Omental fat pad (tissue), 3 donors: ENCODE measurements at regions not wholly inside any gene's neighbourhood (a gene's known extent, or its start where the extent isn't known, plus 50 kb on each side); places are given as distances from the start of the nearest gene placed in this dataset.
"Not testable (repeated sequence)": the region's sequence is repeated elsewhere in the genome, so short reads cannot be mapped to it uniquely, and the experiment has no call there.

Experiments used
- ATAC-seq: fragments of 150-250 bp; one replicate; pipeline ENCODE4 v1.9.1; 2016; ENCODE audit warnings: mild to moderate bottlenecking, moderate library complexity; ENCODE audit not compliant: low FRiP score
- DNase-seq: peaks from one replicate; pipeline ENCODE4 v3.0.0-alpha.2; 2019; ENCODE audit warnings: low spot score
- TF ChIP-seq, protein P1 (sequence below), 3 donors: fragments of 450-650 bp; IDR thresholded peaks; one replicate each; pipeline ENCODE4 v1.5.1; 2016 to 2017; ENCODE audit warnings: antibody characterized with exemption in 3 of 3, mild to moderate bottlenecking in 3 of 3, moderate library complexity in 2 of 3

DNA sequence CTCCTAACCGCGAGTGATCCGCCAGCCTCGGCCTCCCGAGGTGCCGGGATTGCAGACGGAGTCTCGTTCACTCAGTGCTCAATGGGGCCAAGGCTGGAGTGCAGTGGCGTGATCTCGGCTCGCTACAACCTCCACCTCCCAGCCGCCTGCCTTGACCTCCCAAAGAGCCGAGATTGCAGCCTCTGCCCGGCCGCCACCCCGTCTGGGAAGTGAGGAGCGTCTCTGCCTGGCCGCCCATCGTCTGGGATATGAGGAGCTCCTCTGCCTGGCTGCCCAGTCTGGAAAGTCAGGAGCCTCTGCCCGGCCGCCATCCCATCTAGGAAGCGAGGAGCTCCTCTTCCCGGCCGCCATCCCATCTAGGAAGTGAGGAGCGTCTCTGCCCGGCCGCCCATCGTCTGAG lies 58.8 kb upstream of the ANKRD30BL start:
- DNase-seq, ATAC-seq: not testable (repeated sequence)

DNA sequence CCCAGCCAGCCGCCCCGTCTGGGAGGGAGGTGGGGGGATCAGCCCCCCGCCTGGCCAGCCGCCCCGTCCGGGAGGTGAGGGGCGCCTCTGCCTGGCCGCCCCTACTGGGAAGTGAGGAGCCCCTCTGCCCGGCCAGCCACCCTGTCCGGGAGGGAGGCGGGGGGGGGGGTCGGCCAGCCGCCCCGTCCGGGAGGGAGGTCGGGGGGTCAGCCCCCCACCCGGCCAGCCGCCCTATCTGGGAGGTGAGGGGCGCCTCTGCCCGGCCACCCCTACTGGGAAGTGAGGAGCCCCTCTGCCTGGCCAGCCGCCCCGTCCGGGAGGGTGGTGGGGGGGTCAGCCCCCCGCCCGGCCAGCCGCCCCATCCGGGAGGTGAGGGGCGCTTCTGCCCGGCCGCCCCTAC lies 60.1 kb upstream of the ANKRD30BL start:
- not testable (repeated sequence) for DNase-seq, ATAC-seq

DNA sequence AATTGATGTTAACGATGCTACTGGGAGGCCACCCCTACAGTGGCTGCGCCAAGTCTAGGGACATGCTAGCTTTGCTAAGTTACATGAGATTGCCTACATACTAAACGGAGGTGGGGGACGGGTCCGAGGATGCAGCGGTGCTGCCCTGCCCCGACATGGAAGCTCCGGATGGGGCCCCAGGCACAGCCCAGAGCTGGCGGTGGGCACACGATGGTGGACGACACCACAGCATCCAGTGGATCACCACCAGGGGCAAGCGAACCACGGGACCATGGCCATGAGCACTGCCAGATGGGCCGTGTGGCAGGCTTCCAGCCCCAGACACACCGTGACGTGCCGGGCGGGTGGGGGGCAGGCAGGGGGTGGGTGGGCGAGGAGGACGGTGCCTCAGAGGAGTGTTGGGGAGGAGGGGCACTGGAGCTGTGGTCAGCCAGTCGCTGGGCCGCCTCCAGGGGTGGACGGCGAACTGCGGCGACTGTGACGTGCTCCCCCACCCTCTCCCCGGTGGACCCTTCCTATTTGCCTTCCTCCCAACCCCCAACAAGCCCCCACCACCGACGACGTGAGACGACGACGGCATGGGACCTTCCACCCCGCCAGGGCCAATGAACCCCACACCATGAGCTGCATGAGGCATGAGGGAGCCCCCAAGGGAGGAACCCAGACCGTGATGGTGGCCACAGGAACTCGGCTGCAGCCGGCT lies 90.6 kb upstream of the ANKRD30BL start:
- TF ChIP-seq, protein P1, sequence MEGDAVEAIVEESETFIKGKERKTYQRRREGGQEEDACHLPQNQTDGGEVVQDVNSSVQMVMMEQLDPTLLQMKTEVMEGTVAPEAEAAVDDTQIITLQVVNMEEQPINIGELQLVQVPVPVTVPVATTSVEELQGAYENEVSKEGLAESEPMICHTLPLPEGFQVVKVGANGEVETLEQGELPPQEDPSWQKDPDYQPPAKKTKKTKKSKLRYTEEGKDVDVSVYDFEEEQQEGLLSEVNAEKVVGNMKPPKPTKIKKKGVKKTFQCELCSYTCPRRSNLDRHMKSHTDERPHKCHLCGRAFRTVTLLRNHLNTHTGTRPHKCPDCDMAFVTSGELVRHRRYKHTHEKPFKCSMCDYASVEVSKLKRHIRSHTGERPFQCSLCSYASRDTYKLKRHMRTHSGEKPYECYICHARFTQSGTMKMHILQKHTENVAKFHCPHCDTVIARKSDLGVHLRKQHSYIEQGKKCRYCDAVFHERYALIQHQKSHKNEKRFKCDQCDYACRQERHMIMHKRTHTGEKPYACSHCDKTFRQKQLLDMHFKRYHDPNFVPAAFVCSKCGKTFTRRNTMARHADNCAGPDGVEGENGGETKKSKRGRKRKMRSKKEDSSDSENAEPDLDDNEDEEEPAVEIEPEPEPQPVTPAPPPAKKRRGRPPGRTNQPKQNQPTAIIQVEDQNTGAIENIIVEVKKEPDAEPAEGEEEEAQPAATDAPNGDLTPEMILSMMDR (IDR thresholded peaks at IDR 0.05), result no peak
- no peak for DNase-seq

DNA sequence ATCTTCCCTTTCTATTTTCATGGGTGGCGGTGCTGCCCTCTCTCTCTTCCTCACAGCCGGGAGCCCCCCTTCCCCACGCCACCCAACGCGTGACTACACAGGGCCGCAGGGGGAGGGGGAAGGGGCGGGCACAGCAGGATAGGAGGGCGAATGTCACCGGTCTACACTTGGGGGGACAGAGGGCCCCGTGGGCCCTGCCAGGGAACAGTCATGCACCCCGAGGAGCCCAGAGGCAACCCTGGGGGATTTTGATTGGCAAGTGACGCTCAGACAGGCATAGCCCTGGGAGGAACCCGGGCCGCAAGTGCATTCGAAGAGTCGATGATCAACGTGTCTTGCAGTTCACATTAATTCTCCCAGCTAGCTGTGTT lies 91.1 kb upstream of the ANKRD30BL start:
- ATAC-seq, result no peak
- TF ChIP-seq, protein P1 (IDR thresholded peaks at IDR 0.05), result no peak
- no peak for DNase-seq

More for the DNA sequence above, 90.6 kb upstream of the ANKRD30BL start:
- no peak for ATAC-seq

DNA sequence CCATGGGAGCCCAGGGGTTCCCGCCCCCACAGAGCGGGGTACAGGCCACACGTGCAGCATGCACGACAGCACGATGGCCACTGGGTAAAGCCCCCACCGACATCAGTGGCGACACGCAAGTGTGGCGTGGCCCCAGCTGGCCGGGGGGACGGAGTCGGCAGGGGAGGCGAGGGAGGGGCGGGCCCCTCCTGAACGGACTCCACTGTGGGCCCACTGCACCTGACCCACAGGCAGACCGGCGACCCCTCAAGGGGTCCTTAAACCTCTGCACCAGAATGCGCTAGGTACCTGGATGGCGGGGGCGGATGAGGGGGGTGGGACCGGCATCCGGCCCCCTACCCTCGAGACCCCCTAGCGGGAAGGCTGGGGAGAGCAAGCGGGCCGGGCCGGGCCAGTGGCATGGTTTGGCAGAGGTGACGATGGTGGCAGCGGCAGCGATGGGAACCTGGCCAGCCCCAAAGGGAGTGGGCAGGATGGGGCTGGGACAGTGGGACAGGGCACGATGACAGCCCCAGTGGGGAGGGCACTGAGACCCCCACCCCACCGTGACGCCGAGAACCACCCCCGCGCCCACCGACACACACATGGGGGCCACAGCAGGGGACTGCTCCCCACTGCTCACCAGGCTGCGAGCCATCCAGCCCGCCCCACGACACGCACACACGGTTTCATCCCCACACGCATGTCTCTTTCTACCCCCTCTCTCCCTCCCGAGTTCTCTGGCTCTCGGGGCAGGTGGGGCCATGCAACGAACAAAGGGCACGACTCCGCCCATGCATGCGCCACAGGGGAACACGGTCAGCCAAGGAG lies 91.9 kb upstream of the ANKRD30BL start:
- ATAC-seq (no peak), DNase-seq (no peak)
- TF ChIP-seq, protein P1 (IDR thresholded peaks at IDR 0.05), result no peak

DNA sequence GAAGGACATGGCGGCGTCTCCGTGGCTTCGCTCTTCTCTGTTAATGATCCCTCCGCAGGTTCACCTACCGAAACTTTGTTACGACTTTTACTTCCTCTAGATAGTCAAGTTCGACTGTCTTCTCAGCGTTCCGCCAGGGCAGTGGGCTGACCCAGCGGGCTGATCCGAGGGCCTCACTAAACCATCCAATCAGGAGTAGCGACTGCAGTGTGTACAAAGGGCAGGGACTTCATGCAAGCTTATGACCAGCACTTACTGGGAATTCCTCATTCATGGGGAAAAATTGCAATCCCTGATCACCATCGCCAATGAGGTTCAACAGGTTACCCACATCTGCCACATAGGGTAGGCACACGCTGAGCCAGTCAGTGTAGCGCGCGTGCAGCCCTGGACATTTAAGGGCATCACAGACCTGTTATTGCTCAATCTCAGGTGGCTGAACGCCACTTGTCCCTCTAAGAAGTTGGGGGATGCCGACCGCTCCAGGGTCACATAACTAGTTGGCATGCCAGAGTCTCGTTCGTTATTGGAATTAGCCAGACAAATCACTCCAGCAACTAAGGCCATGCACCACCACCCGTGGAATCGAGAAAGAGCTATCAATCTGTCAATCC lies 92.7 kb upstream of the ANKRD30BL start:
- not testable (repeated sequence) for DNase-seq, ATAC-seq

DNA sequence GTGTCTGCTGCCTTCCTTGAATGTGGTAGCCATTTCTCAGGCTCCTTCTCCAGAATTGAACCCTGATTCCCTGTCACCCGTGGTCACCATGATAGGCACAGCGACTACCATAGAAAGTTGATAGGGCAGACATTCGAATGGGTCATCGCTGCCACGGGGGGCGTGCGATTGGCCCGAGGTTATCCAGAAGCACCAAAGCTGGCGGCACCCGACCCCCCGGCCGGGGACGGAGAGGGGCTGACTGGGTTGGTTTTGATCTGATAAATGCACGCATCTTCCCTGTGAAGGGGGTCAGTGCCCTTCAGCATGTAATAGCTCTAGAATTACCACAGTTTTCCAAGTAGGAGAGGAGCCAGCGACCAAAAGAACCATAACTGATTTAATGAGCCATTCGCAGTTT lies 94.0 kb upstream of the ANKRD30BL start:
- DNase-seq (no peak), ATAC-seq (no peak)
- TF ChIP-seq, protein P1 (IDR thresholded peaks at IDR 0.05), result no peak

DNA sequence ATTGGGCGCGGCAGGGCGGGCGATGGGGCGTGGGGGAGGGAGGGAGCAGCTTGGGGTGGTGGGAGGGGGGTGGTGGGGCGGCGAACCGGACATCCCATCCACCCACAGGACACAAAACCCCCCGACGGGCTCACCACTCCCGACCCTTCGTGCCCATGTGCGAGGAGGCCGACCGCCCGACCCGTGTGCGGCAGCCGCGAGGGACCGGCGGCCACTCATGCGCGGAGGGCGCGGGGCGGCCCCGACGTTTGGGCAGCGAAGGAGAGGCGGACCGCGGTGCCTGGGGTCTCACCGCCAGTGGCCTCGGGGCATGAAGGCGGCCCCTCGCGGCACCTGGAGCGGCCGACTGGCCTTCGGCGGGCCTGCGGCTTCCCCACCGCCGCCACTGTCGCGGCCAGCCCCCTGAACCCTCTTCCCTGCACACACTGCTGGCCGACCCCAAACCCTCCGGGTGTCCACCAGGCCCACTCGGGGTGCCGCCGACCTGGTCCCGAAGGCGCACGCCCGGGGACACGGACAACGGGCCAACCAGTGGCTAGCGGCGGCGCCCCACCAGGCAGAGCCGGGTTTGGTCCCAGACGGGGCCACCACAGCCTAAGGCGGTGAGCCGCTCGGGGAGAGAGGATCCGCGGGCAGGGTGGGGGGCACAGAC lies 94.6 kb upstream of the ANKRD30BL start:
- no peak for ATAC-seq
- DNase-seq, result no peak
- TF ChIP-seq, protein P1 (IDR thresholded peaks at IDR 0.05), result no peak

DNA sequence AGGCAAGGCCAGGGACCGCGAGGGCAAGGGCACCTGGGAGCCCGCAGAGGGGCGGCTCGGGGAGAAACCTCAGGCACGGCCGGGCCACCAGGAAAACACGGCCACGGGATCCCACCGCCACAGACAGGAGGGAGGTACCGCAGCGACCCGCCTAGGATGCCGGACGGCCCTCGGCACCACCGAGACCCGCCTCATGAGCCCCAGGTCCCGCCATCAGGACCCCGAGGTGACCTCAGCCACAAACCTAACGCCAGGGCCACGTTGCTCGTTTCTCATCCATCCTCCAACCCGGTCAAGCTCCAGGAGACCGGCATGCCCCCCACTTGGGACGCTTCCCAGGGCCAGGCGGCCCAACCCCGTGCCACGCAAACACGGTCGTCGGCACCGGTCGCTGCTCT lies 95.2 kb upstream of the ANKRD30BL start:
- not testable (repeated sequence) for ATAC-seq, DNase-seq

DNA sequence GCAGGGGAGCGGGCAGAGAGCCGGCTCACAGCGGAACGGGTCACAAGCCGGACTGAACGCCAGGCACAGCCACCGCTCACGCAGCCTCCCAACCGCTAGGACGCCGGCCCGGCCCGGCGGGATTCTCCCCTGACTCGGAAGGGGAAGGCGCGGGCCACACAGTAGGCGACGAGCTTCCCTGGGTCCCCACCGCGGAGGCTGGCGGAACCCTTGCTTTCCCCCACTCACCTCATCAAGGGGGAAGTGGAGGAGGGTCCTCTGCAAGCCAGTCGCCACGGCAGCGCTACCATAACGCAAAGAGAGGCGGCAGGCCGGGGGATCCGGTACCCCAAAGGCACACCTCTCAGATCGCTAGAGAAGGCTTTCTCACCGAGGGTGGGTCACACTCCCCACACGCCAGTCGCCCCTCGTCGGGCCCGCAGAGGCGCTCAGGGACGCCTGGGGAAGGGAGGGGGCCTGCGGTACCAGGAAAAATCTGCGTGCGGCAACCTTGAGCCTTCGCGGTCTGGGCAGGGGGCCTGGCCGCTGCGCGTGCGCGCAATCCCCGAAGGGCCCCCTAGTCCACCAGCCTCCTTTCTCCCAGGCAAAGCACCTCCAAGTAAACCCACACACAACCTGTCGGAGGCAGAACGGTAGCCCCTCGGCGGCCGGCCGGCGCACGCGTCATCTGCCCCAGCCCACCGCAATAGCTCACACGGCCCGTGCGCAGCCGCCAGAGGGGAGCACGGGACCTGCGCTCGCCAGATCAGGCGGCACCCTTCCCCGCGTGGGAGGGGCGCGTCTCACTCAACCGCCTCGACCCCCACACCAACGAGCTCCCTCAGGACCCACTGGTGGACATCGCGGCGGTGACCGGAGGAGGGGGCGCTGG lies 95.8 kb upstream of the ANKRD30BL start:
- DNase-seq, ATAC-seq: not testable (repeated sequence)

DNA sequence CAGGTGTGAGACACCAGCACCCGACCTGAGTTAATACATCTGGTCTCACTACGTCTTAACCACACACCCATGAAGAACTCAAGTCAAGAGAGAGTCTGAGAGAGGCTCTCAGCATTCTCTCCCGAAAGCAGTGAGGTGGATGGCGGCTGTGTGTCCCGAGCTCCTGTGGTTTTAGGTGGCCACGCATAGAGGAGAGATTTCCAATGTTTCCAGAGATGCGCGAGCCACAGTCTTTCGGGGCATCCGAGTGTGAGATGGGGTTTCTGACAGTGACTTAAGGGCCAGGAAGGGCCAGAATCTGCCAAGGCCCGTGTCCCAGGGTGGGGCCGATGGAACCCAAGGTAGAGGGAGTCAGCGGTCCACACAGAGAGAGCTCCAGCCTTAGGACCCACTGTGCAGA lies 97.5 kb upstream of the ANKRD30BL start:
- not testable (repeated sequence) for DNase-seq, ATAC-seq
